ENCODE measurements at regions not wholly inside any gene's neighbourhood (a gene's known extent, or its start where the extent isn't known, plus 50 kb on each side); places are given as distances from the start of the nearest gene placed in this dataset.

- Histone ChIP-seq H3K27ac (no peak overlapping the region), H3K27me3 (no peaks in the 10 kb centered on the region), H3K9me3 (no peaks in the 10 kb centered on the region), H3K4me3 (no peak overlapping the region), H3K4me1 (no peaks in the 10 kb centered on the region), H3K36me3 (no peaks in the 10 kb centered on the region)
- TF ChIP-seq, protein P1, sequence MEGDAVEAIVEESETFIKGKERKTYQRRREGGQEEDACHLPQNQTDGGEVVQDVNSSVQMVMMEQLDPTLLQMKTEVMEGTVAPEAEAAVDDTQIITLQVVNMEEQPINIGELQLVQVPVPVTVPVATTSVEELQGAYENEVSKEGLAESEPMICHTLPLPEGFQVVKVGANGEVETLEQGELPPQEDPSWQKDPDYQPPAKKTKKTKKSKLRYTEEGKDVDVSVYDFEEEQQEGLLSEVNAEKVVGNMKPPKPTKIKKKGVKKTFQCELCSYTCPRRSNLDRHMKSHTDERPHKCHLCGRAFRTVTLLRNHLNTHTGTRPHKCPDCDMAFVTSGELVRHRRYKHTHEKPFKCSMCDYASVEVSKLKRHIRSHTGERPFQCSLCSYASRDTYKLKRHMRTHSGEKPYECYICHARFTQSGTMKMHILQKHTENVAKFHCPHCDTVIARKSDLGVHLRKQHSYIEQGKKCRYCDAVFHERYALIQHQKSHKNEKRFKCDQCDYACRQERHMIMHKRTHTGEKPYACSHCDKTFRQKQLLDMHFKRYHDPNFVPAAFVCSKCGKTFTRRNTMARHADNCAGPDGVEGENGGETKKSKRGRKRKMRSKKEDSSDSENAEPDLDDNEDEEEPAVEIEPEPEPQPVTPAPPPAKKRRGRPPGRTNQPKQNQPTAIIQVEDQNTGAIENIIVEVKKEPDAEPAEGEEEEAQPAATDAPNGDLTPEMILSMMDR (IDR thresholded peaks at IDR 0.05) = no peak
- no peak for TF ChIP-seq POLR2A (IDR thresholded peaks at IDR 0.05)
- intact Hi-C loops (cut with DNase I; ENCODE audit: low total_unique reads) = no loop called here
- no peak for DNase-seq
These were observed 78.9 kb upstream of the RESF1 start for GRCh38 chr12:31880340-31880739.

DNA sequence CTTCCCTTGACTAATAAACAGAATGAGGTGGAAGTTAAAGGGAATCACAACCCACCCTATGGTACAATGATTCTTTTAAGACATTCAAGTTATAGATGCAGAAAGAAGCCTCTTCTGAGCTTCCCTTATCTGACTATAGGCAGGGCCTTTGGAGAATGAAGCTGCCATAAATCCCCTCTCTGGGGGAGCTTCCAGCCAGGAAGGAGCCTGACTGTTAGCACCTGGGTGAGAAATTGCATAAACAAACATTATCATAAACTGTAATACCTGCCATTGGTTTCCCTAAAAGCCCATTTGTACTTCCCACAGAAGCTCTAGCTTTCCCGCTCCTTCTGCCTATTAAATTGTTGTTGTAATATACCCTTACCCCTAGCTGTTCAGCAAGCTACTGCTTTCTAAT lies 81.3 kb upstream of the RESF1 start:
- intact Hi-C loops (cut with DNase I; ENCODE audit: low total_unique reads) = no loop called here
- no peaks in the 10 kb centered on the region for H3K27me3 ChIP-seq
- H3K36me3 ChIP-seq = no peaks in the 10 kb centered on the region
- DNase-seq = no peak
- H3K4me3 ChIP-seq = no peak overlapping the region
- TF ChIP-seq, protein P1 (IDR thresholded peaks at IDR 0.05) = no peak
- TF ChIP-seq POLR2A (IDR thresholded peaks at IDR 0.05) = no peak
- no peaks in the 10 kb centered on the region for H3K4me1 ChIP-seq
- H3K27ac ChIP-seq = no peak overlapping the region
- H3K9me3 ChIP-seq = no peaks in the 10 kb centered on the region

DNA sequence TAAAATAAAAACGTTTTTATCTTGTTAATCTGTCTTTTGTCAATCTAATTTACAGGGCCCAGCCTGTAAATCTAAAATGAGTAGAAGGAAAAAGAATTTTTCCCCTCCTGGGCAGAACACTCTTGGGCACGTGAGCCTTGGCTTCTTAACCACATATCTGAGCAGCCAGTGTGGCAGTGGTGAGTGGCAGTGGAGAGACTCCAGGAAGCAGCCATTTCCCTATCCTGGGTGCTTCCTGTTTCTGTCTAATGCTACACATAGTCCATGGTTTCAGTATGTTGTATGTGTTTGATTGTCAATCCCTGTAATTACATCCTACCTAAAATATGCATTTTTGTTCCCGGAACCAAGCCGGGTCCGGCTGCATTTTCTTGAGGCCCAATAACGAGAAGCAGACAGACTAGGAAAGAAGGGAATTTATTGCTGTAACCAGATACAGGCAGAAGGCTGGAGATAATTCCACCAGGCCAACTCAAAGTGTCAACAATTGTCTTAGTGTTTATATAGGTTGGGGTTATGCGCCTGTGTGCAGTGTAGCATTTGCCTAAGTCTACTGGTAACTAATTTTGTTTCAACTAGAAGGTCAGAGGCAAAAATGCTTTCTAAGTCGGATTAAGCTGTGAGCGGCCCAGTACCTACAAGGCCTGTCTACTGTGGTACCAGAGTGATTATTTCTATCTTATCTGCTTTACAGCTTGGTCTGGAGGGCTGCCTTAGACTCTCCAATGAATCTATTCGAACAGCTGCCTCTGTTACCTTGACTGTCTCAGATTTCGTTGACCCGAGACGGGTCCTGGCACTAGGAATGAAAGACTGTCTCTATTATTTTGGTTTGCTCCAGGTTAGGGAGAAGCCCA lies 82.4 kb upstream of the RESF1 start:
- intact Hi-C loops (cut with DNase I; ENCODE audit: low total_unique reads) = no loop called here
- H3K27me3 ChIP-seq = no peaks in the 10 kb centered on the region
- no peak for TF ChIP-seq POLR2A (IDR thresholded peaks at IDR 0.05)
- TF ChIP-seq, protein P1 (IDR thresholded peaks at IDR 0.05) = no peak
- H3K4me3 ChIP-seq = no peak overlapping the region
- H3K36me3 ChIP-seq = no peaks in the 10 kb centered on the region
- H3K4me1 ChIP-seq = no peaks in the 10 kb centered on the region
- no peak overlapping the region for H3K27ac ChIP-seq
- no peak for DNase-seq
- H3K9me3 ChIP-seq = no peaks in the 10 kb centered on the region

DNA sequence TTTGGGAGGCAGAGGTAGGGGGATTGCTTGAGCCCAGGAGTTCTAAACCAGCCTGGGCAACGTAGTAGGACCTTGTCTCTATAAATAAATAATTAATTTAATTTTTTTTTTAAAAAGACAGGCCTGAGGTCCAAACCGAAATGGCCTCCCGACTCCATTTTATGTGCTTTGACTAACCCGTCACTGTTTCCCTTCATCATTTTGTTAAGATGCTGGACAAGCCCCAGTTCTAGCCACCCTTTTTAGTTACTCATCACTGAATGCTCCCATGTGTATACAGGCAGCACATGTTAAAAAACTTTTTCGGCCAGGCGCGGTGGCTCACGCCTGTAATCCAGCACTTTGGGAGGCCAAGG lies 83.6 kb upstream of the RESF1 start:
- no peak overlapping the region for H3K4me3 ChIP-seq
- intact Hi-C loops (cut with DNase I; ENCODE audit: low total_unique reads) = no loop called here
- no peaks in the 10 kb centered on the region for H3K27me3 ChIP-seq
- H3K36me3 ChIP-seq = no peaks in the 10 kb centered on the region
- DNase-seq = no peak
- no peaks in the 10 kb centered on the region for H3K9me3 ChIP-seq
- H3K4me1 ChIP-seq = no peaks in the 10 kb centered on the region
- H3K27ac ChIP-seq = peak overlapping the region in 1 of 2 donors; percentile 43
- TF ChIP-seq, protein P1 (IDR thresholded peaks at IDR 0.05) = no peak
- no peak for TF ChIP-seq POLR2A (IDR thresholded peaks at IDR 0.05)

DNA sequence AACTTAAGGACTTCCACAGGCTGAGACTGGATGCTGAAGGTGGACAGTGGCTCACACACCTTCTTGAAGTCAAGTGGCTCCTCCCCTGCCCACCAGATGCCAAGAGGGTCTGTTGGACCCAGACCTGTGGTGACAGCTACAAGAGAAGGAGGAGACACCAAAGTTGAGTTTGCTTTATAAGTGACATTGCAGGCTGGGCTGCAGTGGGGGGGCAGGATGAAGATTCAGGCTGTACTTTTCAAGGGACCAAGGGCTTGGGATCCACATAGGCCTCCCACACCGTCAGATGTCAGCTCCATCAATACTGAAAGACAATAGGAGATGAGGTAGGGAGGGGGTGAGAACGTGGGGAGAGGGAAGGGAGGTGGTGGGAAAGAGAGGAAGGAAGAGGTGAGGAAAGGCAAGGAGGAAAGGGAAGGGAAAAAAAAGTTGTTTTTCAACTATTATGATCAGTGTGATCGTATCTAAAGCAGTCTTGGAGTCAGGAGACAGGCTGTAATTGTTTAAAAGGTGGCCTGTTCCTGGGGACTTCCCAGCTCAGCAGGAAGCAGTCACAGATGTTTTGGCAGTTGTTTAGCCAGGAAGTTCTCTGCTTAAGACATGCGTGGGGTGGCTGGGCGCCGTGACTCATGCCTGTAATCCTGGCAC lies 84.1 kb upstream of the RESF1 start:
- TF ChIP-seq, protein P1 (IDR thresholded peaks at IDR 0.05) = no peak
- no peak for TF ChIP-seq POLR2A (IDR thresholded peaks at IDR 0.05)
- Histone ChIP-seq H3K9me3 (no peaks in the 10 kb centered on the region), H3K36me3 (no peaks in the 10 kb centered on the region), H3K27me3 (no peaks in the 10 kb centered on the region), H3K4me1 (no peaks in the 10 kb centered on the region), H3K27ac (peak overlapping the region; percentile 43 to 55), H3K4me3 (no peak overlapping the region)
- intact Hi-C loops (cut with DNase I; ENCODE audit: low total_unique reads) = no loop called here
- peak in 1 of 2 donors; percentile 55 for DNase-seq

Measured in uterus (tissue), 3 donors.